HCT116 (cell line): ENCODE measurements at regions not wholly inside any gene's neighbourhood (a gene's known extent, or its start where the extent isn't known, plus 50 kb on each side); places are given as distances from the start of the nearest gene placed in this dataset.

ENCODE experiments used
- ATAC-seq: fragments of 200-7000 bp; cut with Tn5 transposase; 2 replicates; pipeline ENCODE4 v1.9.1; 2020; ENCODE audit warnings: mild to moderate bottlenecking, moderate library complexity
- BruUV-seq: library from RNA; stranded (reverse); fragments of 400-500 nt; replicated peaks from 2 replicates; lab custom pipeline; 2021; lab: Mats Ljungman, UMichigan
- CTCF ChIA-PET: fragments of 300-600 bp; sonication (Branson Sonifier 250); formaldehyde crosslinking; loops from one replicate; lab custom pipeline; 2021; ENCODE audit warnings: antibody characterized with exemption; lab: Charles Lee
- POLR2A ChIA-PET: fragments of 300-600, 350-600 bp; sonication (Branson Sonifier 250); formaldehyde crosslinking; loops from one replicate; lab custom pipeline; 2021; ENCODE audit warnings: antibody characterized with exemption; lab: Charles Lee
- RAD21 ChIA-PET, 2 experiments: fragments of 300-600 bp; sonication (Branson Sonifier 250); formaldehyde crosslinking; loops; one replicate each; lab custom pipeline; 2023; ENCODE audit warnings: low total read pairs in 2 of 2; ENCODE audit not compliant: uncharacterized antibody in 2 of 2, unreplicated experiment in 2 of 2, low non-redundant PET in 1 of 2; lab: Charles Lee
- DNase-seq: peaks from one replicate; pipeline ENCODE4 v3.0.0-alpha.2; 2010; ENCODE audit warnings: low read depth, low spot score
- H2AFZ ChIP-seq: fragments of 200-600 bp; shearing (Covaris generic), sonication (generic); 2 replicates; pipeline ENCODE4 v1.6.1; 2017; ENCODE audit warnings: low read depth, mixed run types, mixed read lengths, antibody characterized with exemption, low read length; ENCODE audit not compliant: poor library complexity, severe bottlenecking
- H3K27ac ChIP-seq: 2 replicates; pipeline ENCODE4 v1.5.1; 2012; ENCODE audit warnings: low read depth, low read length
- H3K27me3 ChIP-seq: fragments of 200-600 bp; sonication (generic); 2 replicates; pipeline ENCODE4 v1.6.1; 2016; ENCODE audit warnings: mixed run types, low read length, mixed read lengths; ENCODE audit not compliant: insufficient read depth
- H3K36me3 ChIP-seq, 2 experiments: fragments of 200-500 bp in 1 of 2; fragments of 200-600 bp in 1 of 2; sonication (Bioruptor generic) in 1 of 2; sonication (generic) in 1 of 2; 2 replicates each; pipeline versions ENCODE4 v1.5.1 to v1.6.1; 2014 to 2016; ENCODE audit warnings: low read length in 2 of 2, inconsistent platforms in 1 of 2, mixed read lengths in 1 of 2, mixed run types in 1 of 2; ENCODE audit not compliant: insufficient read depth in 2 of 2, control insufficient read depth in 1 of 2
- H3K4me1 ChIP-seq, 2 experiments: fragments of 200-600 bp in 1 of 2; sonication (generic) in 1 of 2; 2 replicates each; pipeline versions ENCODE4 v1.5.1 to v1.6.1; 2012 to 2017; ENCODE audit warnings: low read length in 2 of 2, inconsistent platforms in 1 of 2, mild to moderate bottlenecking in 1 of 2, mixed read lengths in 1 of 2, mixed run types in 1 of 2, moderate library complexity in 1 of 2; ENCODE audit not compliant: insufficient read depth in 2 of 2, control insufficient read depth in 1 of 2
- H3K4me2 ChIP-seq: fragments of 200-600 bp; sonication (generic); 2 replicates; pipeline ENCODE4 v1.6.1; 2017; ENCODE audit warnings: mixed run types, low read length, mixed read lengths
- H3K4me3 ChIP-seq, 2 experiments: fragments of 200-600 bp in 1 of 2; sonication (generic) in 1 of 2; replicated peaks in 1 of 2; 2 replicates each; pipeline ENCODE4 v1.5.1; 2011 to 2016; ENCODE audit warnings: low read length in 2 of 2, control low read depth in 1 of 2, low read depth in 1 of 2, mild to moderate bottlenecking in 1 of 2, mixed read lengths in 1 of 2, mixed run types in 1 of 2
- H3K79me2 ChIP-seq: fragments of 200-600 bp; sonication (generic); 2 replicates; pipeline ENCODE4 v1.6.1; 2017; ENCODE audit warnings: mild to moderate bottlenecking, mixed run types, low read length, moderate library complexity, mixed read lengths; ENCODE audit not compliant: insufficient read depth
- H3K9ac ChIP-seq: fragments of 200-600 bp; sonication (generic); 2 replicates; pipeline ENCODE4 v1.6.1; 2016; ENCODE audit warnings: low read length, mixed read lengths
- H3K9me2 ChIP-seq: fragments of 200-600 bp; sonication (generic), shearing (Covaris generic); 2 replicates; pipeline ENCODE4 v1.6.1; 2017; ENCODE audit warnings: mixed run types, mild to moderate bottlenecking, moderate library complexity; ENCODE audit not compliant: insufficient read depth
- H3K9me3 ChIP-seq, 2 experiments: fragments of 200-500 bp in 1 of 2; fragments of 200-600 bp in 1 of 2; sonication (Bioruptor generic) in 1 of 2; sonication (generic) in 1 of 2; 2 replicates each; pipeline ENCODE4 v1.6.1; 2014 to 2017; ENCODE audit warnings: low read length in 2 of 2, mixed read lengths in 2 of 2, inconsistent platforms in 1 of 2, low read depth in 1 of 2, mild to moderate bottlenecking in 1 of 2, mixed run types in 1 of 2, moderate library complexity in 1 of 2; ENCODE audit not compliant: control insufficient read depth in 1 of 2, insufficient read depth in 1 of 2
- H4K20me1 ChIP-seq: fragments of 200-600 bp; sonication (generic), shearing (Covaris generic); 2 replicates; pipeline ENCODE4 v1.6.1; 2017; ENCODE audit warnings: mixed run types, mild to moderate bottlenecking, moderate library complexity; ENCODE audit not compliant: insufficient read depth
- ATF3 ChIP-seq: IDR thresholded peaks from 2 replicates; pipeline ENCODE4 v1.6.1; 2012
- EZH2 ChIP-seq: fragments of 200-600 bp; sonication (generic); IDR thresholded peaks from 2 replicates; pipeline ENCODE4 v1.6.1; 2017; ENCODE audit warnings: antibody characterized with exemption, mixed run types
- FOSL1 ChIP-seq: IDR thresholded peaks from 2 replicates; pipeline ENCODE4 v1.6.1; 2012; ENCODE audit warnings: low read depth
- JUND ChIP-seq: IDR thresholded peaks from 2 replicates; pipeline ENCODE4 v1.6.1; 2012
- POLR2A ChIP-seq: IDR thresholded peaks from 2 replicates; pipeline ENCODE4 v1.7.0; 2011; ENCODE audit warnings: borderline replicate concordance; ENCODE audit not compliant: insufficient read depth, insufficient read length; ENCODE audit errors: extremely low read depth
- SP1 ChIP-seq: IDR thresholded peaks from 2 replicates; pipeline ENCODE4 v1.6.1; 2012; ENCODE audit warnings: low read depth
- SRF ChIP-seq: IDR thresholded peaks from 2 replicates; pipeline ENCODE4 v1.6.1; 2012; ENCODE audit warnings: low read depth
- intact Hi-C: fragments of 100-400 bp; cut with micrococcal nuclease; formaldehyde crosslinking; loops from 2 replicates; pipeline ENCODE4 v1.10.0; 2022
- TF ChIP-seq, protein P1 (sequence below), 3 experiments: fragments of 200-600 bp in 1 of 3; sonication (generic) in 1 of 3; IDR thresholded peaks in 2 of 3; conservative IDR thresholded peaks in 1 of 3; 2 replicates each; pipeline ENCODE4 v1.5.1; 2012 to 2017; ENCODE audit warnings: low read depth in 2 of 3, low read length in 2 of 3, antibody characterized with exemption in 1 of 3, borderline replicate concordance in 1 of 3, control low read depth in 1 of 3, mild to moderate bottlenecking in 1 of 3, mixed read lengths in 1 of 3, mixed run types in 1 of 3, moderate library complexity in 1 of 3; ENCODE audit not compliant: insufficient read depth in 1 of 3

DNA sequence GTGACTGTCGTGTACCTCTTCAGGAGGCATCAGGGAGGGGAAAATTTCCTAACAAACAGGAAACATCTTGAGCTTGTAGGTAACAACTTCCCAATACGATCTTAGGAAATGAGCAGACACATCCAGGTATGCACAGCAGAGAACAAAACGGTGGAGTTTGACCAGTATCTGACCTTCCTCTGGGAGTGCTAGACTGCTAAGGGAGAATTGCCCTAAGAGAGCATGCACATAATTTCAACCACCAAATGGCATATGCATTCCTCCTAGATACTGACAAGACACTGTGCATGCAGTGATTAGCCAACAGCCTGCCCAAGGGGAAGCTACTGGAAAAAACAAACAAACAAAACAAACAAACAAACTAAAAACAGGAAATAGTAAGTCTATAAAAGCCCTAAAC lies 120.6 kb upstream of the RBBP6 start (continued):
- TF ChIP-seq, protein P1, sequence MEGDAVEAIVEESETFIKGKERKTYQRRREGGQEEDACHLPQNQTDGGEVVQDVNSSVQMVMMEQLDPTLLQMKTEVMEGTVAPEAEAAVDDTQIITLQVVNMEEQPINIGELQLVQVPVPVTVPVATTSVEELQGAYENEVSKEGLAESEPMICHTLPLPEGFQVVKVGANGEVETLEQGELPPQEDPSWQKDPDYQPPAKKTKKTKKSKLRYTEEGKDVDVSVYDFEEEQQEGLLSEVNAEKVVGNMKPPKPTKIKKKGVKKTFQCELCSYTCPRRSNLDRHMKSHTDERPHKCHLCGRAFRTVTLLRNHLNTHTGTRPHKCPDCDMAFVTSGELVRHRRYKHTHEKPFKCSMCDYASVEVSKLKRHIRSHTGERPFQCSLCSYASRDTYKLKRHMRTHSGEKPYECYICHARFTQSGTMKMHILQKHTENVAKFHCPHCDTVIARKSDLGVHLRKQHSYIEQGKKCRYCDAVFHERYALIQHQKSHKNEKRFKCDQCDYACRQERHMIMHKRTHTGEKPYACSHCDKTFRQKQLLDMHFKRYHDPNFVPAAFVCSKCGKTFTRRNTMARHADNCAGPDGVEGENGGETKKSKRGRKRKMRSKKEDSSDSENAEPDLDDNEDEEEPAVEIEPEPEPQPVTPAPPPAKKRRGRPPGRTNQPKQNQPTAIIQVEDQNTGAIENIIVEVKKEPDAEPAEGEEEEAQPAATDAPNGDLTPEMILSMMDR (IDR thresholded peaks at IDR 0.05 in 2 of 3, conservative IDR thresholded peaks at IDR 0.05 in 1 of 3; ENCODE audit: borderline replicate concordance in 1 of 3, insufficient read depth in 1 of 3, low read depth in 2 of 3, low read length in 2 of 3) = no peak
- TF ChIP-seq JUND = no peak
- TF ChIP-seq FOSL1 = no peak
- no peak for TF ChIP-seq SP1
- TF ChIP-seq POLR2A = no peak

GRCh38 chr16:24423312-24423711 lies 116.1 kb upstream of the RBBP6 start:
- no peak for DNase-seq
- ChIA-PET RAD21 (no interaction called here), CTCF (no interaction called here), POLR2A (no interaction called here)
- Histone ChIP-seq H3K9me3 (no peaks in the 10 kb centered on the region), H3K4me3 (no peak overlapping the region), H3K9me2 (no peaks in the 10 kb centered on the region), H3K27ac (no peak overlapping the region), H4K20me1 (no peaks in the 10 kb centered on the region), H3K79me2 (no peaks in the 10 kb centered on the region), H2AFZ (no peak overlapping the region), H3K27me3 (peaks cover 17% of the 10 kb centered on the region; the same call in 1 of the 2 replicates), H3K9ac (no peak overlapping the region), H3K36me3 (no peaks in the 10 kb centered on the region), H3K4me2 (no peak overlapping the region), H3K4me1 (no peaks in the 10 kb centered on the region)
- TF ChIP-seq SRF (no peak), FOSL1 (no peak), ATF3 (no peak), EZH2 (no peak)
- TF ChIP-seq, protein P1 (IDR thresholded peaks at IDR 0.05 in 2 of 3, conservative IDR thresholded peaks at IDR 0.05 in 1 of 3; ENCODE audit: borderline replicate concordance in 1 of 3, insufficient read depth in 1 of 3, low read depth in 2 of 3, low read length in 2 of 3) = no peak
- intact Hi-C loops = no loop called here
- no peak for ATAC-seq
- BruUV-seq = no TSS peak
